Testis (tissue), 2 donors: ENCODE measurements at regions not wholly inside any gene's neighbourhood (a gene's known extent, or its start where the extent isn't known, plus 50 kb on each side); places are given as distances from the start of the nearest gene placed in this dataset.

ENCODE experiments used
- DNase-seq: peaks from one replicate; pipeline ENCODE4 v3.0.0-alpha.2; 2019
- H3K27ac ChIP-seq, 2 donors: fragments of 200-600 bp; sonication (generic); one replicate each; pipeline ENCODE4 v1.5.1; 2019
- H3K27me3 ChIP-seq: fragments of 200-600 bp; sonication (generic); one replicate; pipeline ENCODE4 v1.5.1; 2019
- H3K36me3 ChIP-seq: fragments of 200-600 bp; sonication (generic); one replicate; pipeline ENCODE4 v1.5.1; 2017; ENCODE audit warnings: low read depth; ENCODE audit errors: missing control alignments
- H3K4me1 ChIP-seq: fragments of 200-600 bp; sonication (generic); one replicate; pipeline ENCODE4 v1.5.1; 2019
- H3K4me3 ChIP-seq, 2 donors: fragments of 200-600 bp; sonication (generic); one replicate each; pipeline ENCODE4 v1.5.1; 2017 to 2019
- H3K9me3 ChIP-seq: fragments of 200-600 bp; sonication (generic); one replicate; pipeline ENCODE4 v1.5.1; 2017
- POLR2A ChIP-seq: fragments of 450-650 bp; IDR thresholded peaks from one replicate; pipeline ENCODE4 v1.6.1; 2017; ENCODE audit warnings: antibody characterized with exemption, mild to moderate bottlenecking, moderate library complexity
- WGBS, 2 donors: methylation state at CpG; one replicate each; pipeline ENCODE4 v1.1.5; 2018; 5-methylcytosine and 5-hydroxymethylcytosine counted together
- intact Hi-C: fragments of 100-400 bp; cut with DNase I; formaldehyde crosslinking; loops from one replicate; pipeline ENCODE4 v1.15.1; 2023; ENCODE audit warnings: low total_unique reads
- TF ChIP-seq, protein P1 (sequence below), 3 experiments: fragments of 450-650 bp in 2 of 3; fragments of 200-600 bp in 1 of 3; sonication (generic) in 1 of 3; IDR thresholded peaks; one replicate each; pipeline ENCODE4 v1.5.1; 2016 to 2019; ENCODE audit warnings: antibody characterized with exemption in 3 of 3, mild to moderate bottlenecking in 2 of 3, moderate library complexity in 1 of 3

GRCh38 chr1:65067491-65068201 lies 80.4 kb upstream of the AK4 start:
- Histone ChIP-seq H3K4me3 (peak overlapping the region; percentile 84 to 93), H3K9me3 (no peaks in the 10 kb centered on the region), H3K27ac (peak overlapping the region; percentile 99 to 100), H3K36me3 (no peaks in the 10 kb centered on the region), H3K27me3 (no peaks in the 10 kb centered on the region), H3K4me1 (no peaks in the 10 kb centered on the region)
- intact Hi-C loops = no loop called here
- WGBS, 2 donors = 1% methylated on average over 26 to 37 of the region's 61 CpGs
- DNase-seq = peak; percentile 84
- TF ChIP-seq, protein P1, sequence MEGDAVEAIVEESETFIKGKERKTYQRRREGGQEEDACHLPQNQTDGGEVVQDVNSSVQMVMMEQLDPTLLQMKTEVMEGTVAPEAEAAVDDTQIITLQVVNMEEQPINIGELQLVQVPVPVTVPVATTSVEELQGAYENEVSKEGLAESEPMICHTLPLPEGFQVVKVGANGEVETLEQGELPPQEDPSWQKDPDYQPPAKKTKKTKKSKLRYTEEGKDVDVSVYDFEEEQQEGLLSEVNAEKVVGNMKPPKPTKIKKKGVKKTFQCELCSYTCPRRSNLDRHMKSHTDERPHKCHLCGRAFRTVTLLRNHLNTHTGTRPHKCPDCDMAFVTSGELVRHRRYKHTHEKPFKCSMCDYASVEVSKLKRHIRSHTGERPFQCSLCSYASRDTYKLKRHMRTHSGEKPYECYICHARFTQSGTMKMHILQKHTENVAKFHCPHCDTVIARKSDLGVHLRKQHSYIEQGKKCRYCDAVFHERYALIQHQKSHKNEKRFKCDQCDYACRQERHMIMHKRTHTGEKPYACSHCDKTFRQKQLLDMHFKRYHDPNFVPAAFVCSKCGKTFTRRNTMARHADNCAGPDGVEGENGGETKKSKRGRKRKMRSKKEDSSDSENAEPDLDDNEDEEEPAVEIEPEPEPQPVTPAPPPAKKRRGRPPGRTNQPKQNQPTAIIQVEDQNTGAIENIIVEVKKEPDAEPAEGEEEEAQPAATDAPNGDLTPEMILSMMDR (IDR thresholded peaks at IDR 0.05) = no peak
- TF ChIP-seq POLR2A = no peak

GRCh38 chr1:65068202-65069010 lies 79.6 kb upstream of the AK4 start:
- no peaks in the 10 kb centered on the region for H3K27me3 ChIP-seq
- H3K4me1 ChIP-seq = no peaks in the 10 kb centered on the region
- H3K9me3 ChIP-seq = no peaks in the 10 kb centered on the region
- H3K4me3 ChIP-seq = peak overlapping the region; percentile 84 to 93
- DNase-seq = peak; percentile 32
- TF ChIP-seq, protein P1 (IDR thresholded peaks at IDR 0.05) = no peak
- TF ChIP-seq POLR2A = no peak
- no peaks in the 10 kb centered on the region for H3K36me3 ChIP-seq
- intact Hi-C loops = no loop called here
- H3K27ac ChIP-seq = peak overlapping the region; percentile 99 to 100
- WGBS, 2 donors = 1% methylated on average over 20 of the region's 20 CpGs

DNA sequence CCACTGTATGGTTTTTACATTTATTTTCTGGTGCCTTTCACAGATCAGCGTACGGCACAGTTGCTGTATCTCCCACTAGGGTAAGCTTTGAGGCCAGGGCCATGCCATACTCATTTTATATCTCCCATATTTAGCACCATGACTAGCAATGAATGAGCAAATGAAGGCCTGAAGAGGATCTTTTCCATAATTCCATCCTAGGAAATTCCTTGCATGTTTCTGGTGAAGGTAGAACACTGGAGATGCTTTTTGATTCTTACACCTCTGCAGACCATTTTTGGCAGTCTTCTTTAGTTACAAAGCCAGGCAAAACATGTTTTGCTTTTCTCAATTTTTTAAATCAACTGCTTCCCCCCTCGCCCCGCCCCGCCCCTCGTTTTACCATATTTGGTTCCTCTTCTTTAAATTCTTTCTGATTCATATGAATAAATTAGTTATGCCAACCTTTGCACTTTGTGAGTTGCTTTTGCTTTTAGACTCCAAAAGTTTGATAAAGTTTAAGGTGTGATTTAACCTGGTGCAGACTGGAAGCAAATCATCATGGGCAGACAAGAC lies 78.9 kb upstream of the AK4 start:
- intact Hi-C loops = no loop called here
- no peaks in the 10 kb centered on the region for H3K9me3 ChIP-seq
- H3K36me3 ChIP-seq = no peaks in the 10 kb centered on the region
- no peak for TF ChIP-seq POLR2A
- TF ChIP-seq, protein P1 (IDR thresholded peaks at IDR 0.05) = no peak
- no peak for DNase-seq
- H3K27me3 ChIP-seq = no peaks in the 10 kb centered on the region
- peak overlapping the region; percentile 99 to 100 for H3K27ac ChIP-seq
- H3K4me1 ChIP-seq = no peaks in the 10 kb centered on the region
- peak overlapping the region; percentile 84 to 93 for H3K4me3 ChIP-seq
- WGBS, 2 donors = 24 to 38% methylated on average over 6 of the region's 6 CpGs

- TF ChIP-seq POLR2A = no peak
- TF ChIP-seq, protein P1 (IDR thresholded peaks at IDR 0.05) = no peak
Measured at GRCh38 chr1:65072845-65073244, 75.2 kb upstream of the AK4 start.

More at GRCh38 chr1:65072845-65073244, 75.2 kb upstream of the AK4 start:
- Histone ChIP-seq H3K27me3 (no peaks in the 10 kb centered on the region), H3K27ac (no peak overlapping the region), H3K9me3 (no peaks in the 10 kb centered on the region), H3K4me3 (no peak overlapping the region), H3K36me3 (no peaks in the 10 kb centered on the region), H3K4me1 (no peaks in the 10 kb centered on the region)
- DNase-seq = no peak
- intact Hi-C loops = no loop called here
- 70 to 72% methylated on average over 3 of the region's 3 CpGs for WGBS, 2 donors
